H9 (cell line): ENCODE measurements at regions not wholly inside any gene's neighbourhood (a gene's known extent, or its start where the extent isn't known, plus 50 kb on each side); places are given as distances from the start of the nearest gene placed in this dataset.

ENCODE experiments used
- DNase-seq: peaks from one replicate; pipeline ENCODE4 v3.0.0-alpha.2; 2017
- H2AFZ ChIP-seq: one replicate; pipeline ENCODE4 v1.6.1; 2013; ENCODE audit warnings: mild to moderate bottlenecking, low read length, control low read depth, moderate library complexity
- H2AK5ac ChIP-seq: 2 replicates; pipeline ENCODE4 v1.6.1; 2013; ENCODE audit warnings: low read length, control low read depth, mixed read lengths; ENCODE audit not compliant: insufficient read length
- H2BK120ac ChIP-seq: one replicate; pipeline ENCODE4 v1.6.1; 2013; ENCODE audit warnings: low read depth, mild to moderate bottlenecking, low read length, control low read depth, inconsistent platforms; ENCODE audit not compliant: poor library complexity, severe bottlenecking
- H2BK12ac ChIP-seq: 2 replicates; pipeline ENCODE4 v1.6.1; 2013; ENCODE audit warnings: low read length, control low read depth, mixed read lengths, low read depth; ENCODE audit not compliant: insufficient read length
- H2BK15ac ChIP-seq: 2 replicates; pipeline ENCODE4 v1.6.1; 2013; ENCODE audit warnings: low read depth, low read length, control low read depth
- H2BK20ac ChIP-seq: one replicate; pipeline ENCODE4 v1.6.1; 2013; ENCODE audit warnings: low read depth, mild to moderate bottlenecking, low read length, control low read depth, inconsistent platforms; ENCODE audit not compliant: poor library complexity, severe bottlenecking
- H2BK5ac ChIP-seq: 2 replicates; pipeline ENCODE4 v1.6.1; 2013; ENCODE audit warnings: low read length, control low read depth, mixed read lengths; ENCODE audit not compliant: insufficient read length
- H3K14ac ChIP-seq: 2 replicates; pipeline ENCODE4 v1.6.1; 2013; ENCODE audit warnings: low read length, control low read depth; ENCODE audit not compliant: insufficient read depth
- H3K18ac ChIP-seq: 2 replicates; pipeline ENCODE4 v1.6.1; 2013; ENCODE audit warnings: low read depth, mild to moderate bottlenecking, mixed read lengths, low read length, control low read depth; ENCODE audit not compliant: insufficient read length
- H3K23ac ChIP-seq: 2 replicates; pipeline ENCODE4 v1.6.1; 2013; ENCODE audit warnings: low read length, control low read depth, mixed read lengths, low read depth; ENCODE audit not compliant: insufficient read length
- H3K23me2 ChIP-seq: 2 replicates; pipeline ENCODE4 v1.6.1; 2013; ENCODE audit warnings: low read depth, mild to moderate bottlenecking, mixed read lengths, low read length, control low read depth; ENCODE audit not compliant: insufficient read length, poor library complexity, severe bottlenecking
- H3K27ac ChIP-seq: 2 replicates; pipeline ENCODE4 v1.5.1; 2013; ENCODE audit warnings: low read length, control low read depth, mixed read lengths, low read depth; ENCODE audit not compliant: insufficient read length
- H3K27me3 ChIP-seq: 2 replicates; pipeline ENCODE4 v1.6.1; 2013; ENCODE audit warnings: low read length, control low read depth, inconsistent platforms; ENCODE audit not compliant: insufficient read depth
- H3K4ac ChIP-seq: 2 replicates; pipeline ENCODE4 v1.6.1; 2013; ENCODE audit warnings: low read depth, mild to moderate bottlenecking, control low read depth, inconsistent platforms, low read length, moderate library complexity
- H3K4me1 ChIP-seq: 2 replicates; pipeline ENCODE4 v1.6.1; 2013; ENCODE audit warnings: low read length, control low read depth, inconsistent platforms; ENCODE audit not compliant: insufficient read depth
- H3K4me2 ChIP-seq: 2 replicates; pipeline ENCODE4 v1.6.1; 2013; ENCODE audit warnings: low read length, control low read depth, mixed read lengths; ENCODE audit not compliant: insufficient read length, insufficient read depth
- H3K56ac ChIP-seq: 2 replicates; pipeline ENCODE4 v1.6.1; 2013; ENCODE audit warnings: low read depth, mild to moderate bottlenecking, mixed read lengths, low read length, control low read depth; ENCODE audit not compliant: insufficient read length
- H3K79me1 ChIP-seq: 2 replicates; pipeline ENCODE4 v1.6.1; 2013; ENCODE audit warnings: low read depth, mild to moderate bottlenecking, moderate library complexity, low read length, control low read depth, inconsistent platforms; ENCODE audit not compliant: insufficient read depth, poor library complexity, severe bottlenecking
- H3K79me2 ChIP-seq: 2 replicates; pipeline ENCODE4 v1.6.1; 2013; ENCODE audit warnings: low read length, control low read depth, inconsistent platforms; ENCODE audit not compliant: insufficient read depth
- H3K9ac ChIP-seq: 2 replicates; pipeline ENCODE4 v1.6.1; 2013; ENCODE audit warnings: low read length, control low read depth, mixed read lengths; ENCODE audit not compliant: insufficient read length; ENCODE audit errors: extremely low read depth
- H3K9me3 ChIP-seq: one replicate; pipeline ENCODE4 v1.6.1; 2013; ENCODE audit warnings: low read depth, low read length, inconsistent platforms; ENCODE audit not compliant: control insufficient read depth
- H3T11ph ChIP-seq: one replicate; pipeline ENCODE4 v1.6.1; 2013; ENCODE audit warnings: mild to moderate bottlenecking, low read length, control low read depth, inconsistent platforms
- H4K20me1 ChIP-seq: one replicate; pipeline ENCODE4 v1.6.1; 2013; ENCODE audit not compliant: control insufficient read depth, insufficient read length, insufficient read depth
- H4K5ac ChIP-seq: 2 replicates; pipeline ENCODE4 v1.6.1; 2013; ENCODE audit warnings: low read depth, mild to moderate bottlenecking, mixed read lengths, low read length, control low read depth; ENCODE audit not compliant: insufficient read length
- H4K8ac ChIP-seq: replicated peaks from 2 replicates; pipeline ENCODE4 v1.6.1; 2013; ENCODE audit warnings: low read length, control low read depth, mixed read lengths, low read depth; ENCODE audit not compliant: insufficient read length
- H4K91ac ChIP-seq: 2 replicates; pipeline ENCODE4 v1.6.1; 2013; ENCODE audit warnings: low read depth, mild to moderate bottlenecking, moderate library complexity, mixed read lengths, low read length, control low read depth; ENCODE audit not compliant: insufficient read length
- H3K27ac Mint-ChIP-seq, 3 experiments: 2 replicates in 2 of 3; 3 replicates in 1 of 3; pipeline ENCODE4 v1.8.0; 2020 to 2021; ENCODE audit warnings: mixed read lengths in 3 of 3, mild to moderate bottlenecking in 1 of 3, moderate library complexity in 1 of 3
- H3K27me3 Mint-ChIP-seq: 2 replicates; pipeline ENCODE4 v1.8.0; 2021; ENCODE audit warnings: low read depth, mild to moderate bottlenecking, moderate library complexity, mixed read lengths
- H3K36me3 Mint-ChIP-seq, 3 experiments: 2 replicates in 2 of 3; 3 replicates in 1 of 3; pipeline ENCODE4 v1.8.0; 2020 to 2021; ENCODE audit warnings: low read depth in 3 of 3, mixed read lengths in 3 of 3; ENCODE audit not compliant: insufficient read depth in 1 of 3
- H3K4me1 Mint-ChIP-seq, 2 experiments: 2 replicates each; pipeline ENCODE4 v1.8.0; 2020; ENCODE audit warnings: mixed read lengths in 2 of 2
- H3K4me3 Mint-ChIP-seq, 2 experiments: 2 replicates in 1 of 2; 3 replicates in 1 of 2; pipeline ENCODE4 v1.8.0; 2020 to 2021; ENCODE audit warnings: mild to moderate bottlenecking in 2 of 2, mixed read lengths in 2 of 2, moderate library complexity in 1 of 2
- H3K9me3 Mint-ChIP-seq, 2 experiments: 2 replicates in 1 of 2; 3 replicates in 1 of 2; pipeline ENCODE4 v1.8.0; 2020; ENCODE audit warnings: mild to moderate bottlenecking in 2 of 2, mixed read lengths in 2 of 2, moderate library complexity in 1 of 2
- WGBS: extraction: QIAGEN DNeasy Blood & Tissue Kit; methylation state at CpG from one replicate; pipeline ENCODE4 v1.1.7; 2013; ENCODE audit warnings: missing lambda C conversion rate, low lambda C conversion rate, mixed read lengths; ENCODE audit not compliant: insufficient read length; ENCODE audit errors: extremely low coverage; 5-methylcytosine and 5-hydroxymethylcytosine counted together
- TF ChIP-seq, protein P1 (sequence below): fragments of 200-600 bp; sonication (generic); conservative IDR thresholded peaks from 3 replicates; pipeline ENCODE4 v1.8.0; 2021; ENCODE audit warnings: antibody characterized with exemption, mild to moderate bottlenecking

DNA sequence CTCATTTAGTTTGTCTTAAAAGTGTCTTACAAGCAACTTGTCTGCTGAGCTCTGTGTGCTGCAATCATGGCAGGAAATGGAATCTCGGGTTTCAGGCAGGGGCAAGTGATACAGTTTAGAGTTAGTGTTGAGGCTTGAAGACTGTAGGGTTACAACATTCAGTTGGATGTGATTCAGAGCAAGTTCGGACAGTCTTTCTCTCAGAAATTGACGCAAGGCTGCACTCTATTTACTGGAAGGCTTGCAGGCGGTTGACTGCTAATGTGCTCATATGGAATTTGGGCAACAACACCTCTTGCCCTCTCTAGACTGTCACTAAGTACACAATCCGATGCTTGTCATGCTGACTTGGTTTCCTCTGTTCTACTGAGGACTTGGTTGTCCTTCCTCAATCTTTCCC, 161.7 kb upstream of the BMPER start:
- no peaks in the 10 kb centered on the region for H4K20me1 ChIP-seq
- no peak overlapping the region for H2BK120ac ChIP-seq
- no peak overlapping the region for H3K56ac ChIP-seq
- H3K9ac ChIP-seq = no peak overlapping the region
- H3K23me2 ChIP-seq = peaks cover 4% of the 10 kb centered on the region
- no peak overlapping the region for H2AFZ ChIP-seq
- H2BK20ac ChIP-seq = no peak overlapping the region
- no peak overlapping the region for H3K27ac Mint-ChIP-seq
- H3K79me2 ChIP-seq = no peaks in the 10 kb centered on the region
- no peak overlapping the region for H2AK5ac ChIP-seq
- H3K4me1 ChIP-seq = peaks cover 8% of the 10 kb centered on the region
- WGBS = no CpG with 5 or more reads among the region's 5 CpGs
- no peak overlapping the region for H3K4me2 ChIP-seq
- no peak overlapping the region for H3K4me3 Mint-ChIP-seq
- TF ChIP-seq, protein P1, sequence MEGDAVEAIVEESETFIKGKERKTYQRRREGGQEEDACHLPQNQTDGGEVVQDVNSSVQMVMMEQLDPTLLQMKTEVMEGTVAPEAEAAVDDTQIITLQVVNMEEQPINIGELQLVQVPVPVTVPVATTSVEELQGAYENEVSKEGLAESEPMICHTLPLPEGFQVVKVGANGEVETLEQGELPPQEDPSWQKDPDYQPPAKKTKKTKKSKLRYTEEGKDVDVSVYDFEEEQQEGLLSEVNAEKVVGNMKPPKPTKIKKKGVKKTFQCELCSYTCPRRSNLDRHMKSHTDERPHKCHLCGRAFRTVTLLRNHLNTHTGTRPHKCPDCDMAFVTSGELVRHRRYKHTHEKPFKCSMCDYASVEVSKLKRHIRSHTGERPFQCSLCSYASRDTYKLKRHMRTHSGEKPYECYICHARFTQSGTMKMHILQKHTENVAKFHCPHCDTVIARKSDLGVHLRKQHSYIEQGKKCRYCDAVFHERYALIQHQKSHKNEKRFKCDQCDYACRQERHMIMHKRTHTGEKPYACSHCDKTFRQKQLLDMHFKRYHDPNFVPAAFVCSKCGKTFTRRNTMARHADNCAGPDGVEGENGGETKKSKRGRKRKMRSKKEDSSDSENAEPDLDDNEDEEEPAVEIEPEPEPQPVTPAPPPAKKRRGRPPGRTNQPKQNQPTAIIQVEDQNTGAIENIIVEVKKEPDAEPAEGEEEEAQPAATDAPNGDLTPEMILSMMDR = no peak
- no peak for DNase-seq
- no peak overlapping the region for H3K14ac ChIP-seq
- no peak overlapping the region for H4K8ac ChIP-seq
- H2BK12ac ChIP-seq = no peak overlapping the region
- no peak overlapping the region for H3K23ac ChIP-seq
- H4K91ac ChIP-seq = no peak overlapping the region
- H3K27me3 ChIP-seq = no peaks in the 10 kb centered on the region
- H3K36me3 Mint-ChIP-seq = no peaks in the 10 kb centered on the region
- H3K79me1 ChIP-seq = no peaks in the 10 kb centered on the region
- H3K4me1 Mint-ChIP-seq = peaks cover 2 to 6% of the 10 kb centered on the region in 2 experiments; a peak in 3 of 4 replicates
- no peak overlapping the region for H3K27ac ChIP-seq
- no peak overlapping the region for H4K5ac ChIP-seq
- no peak overlapping the region for H2BK15ac ChIP-seq
- H3K9me3 Mint-ChIP-seq = no peaks in the 10 kb centered on the region
- no peaks in the 10 kb centered on the region for H3K9me3 ChIP-seq
- H3K4ac ChIP-seq = no peak overlapping the region
- no peak overlapping the region for H3T11ph ChIP-seq
- no peak overlapping the region for H2BK5ac ChIP-seq
- H3K18ac ChIP-seq = no peak overlapping the region
- peaks cover 2% of the 10 kb centered on the region for H3K27me3 Mint-ChIP-seq
